GM19025 (cell line): ENCODE measurements at regions not wholly inside any gene's neighbourhood (a gene's known extent, or its start where the extent isn't known, plus 50 kb on each side); places are given as distances from the start of the nearest gene placed in this dataset.

Experiments
- ATAC-seq: cut with Tn5 transposase; IDR thresholded peaks from one replicate; pipeline ENCODE4 v1.9.1; 2021; ENCODE audit warnings: mild to moderate bottlenecking, low read depth, moderate library complexity; ENCODE audit not compliant: unreplicated experiment

DNA sequence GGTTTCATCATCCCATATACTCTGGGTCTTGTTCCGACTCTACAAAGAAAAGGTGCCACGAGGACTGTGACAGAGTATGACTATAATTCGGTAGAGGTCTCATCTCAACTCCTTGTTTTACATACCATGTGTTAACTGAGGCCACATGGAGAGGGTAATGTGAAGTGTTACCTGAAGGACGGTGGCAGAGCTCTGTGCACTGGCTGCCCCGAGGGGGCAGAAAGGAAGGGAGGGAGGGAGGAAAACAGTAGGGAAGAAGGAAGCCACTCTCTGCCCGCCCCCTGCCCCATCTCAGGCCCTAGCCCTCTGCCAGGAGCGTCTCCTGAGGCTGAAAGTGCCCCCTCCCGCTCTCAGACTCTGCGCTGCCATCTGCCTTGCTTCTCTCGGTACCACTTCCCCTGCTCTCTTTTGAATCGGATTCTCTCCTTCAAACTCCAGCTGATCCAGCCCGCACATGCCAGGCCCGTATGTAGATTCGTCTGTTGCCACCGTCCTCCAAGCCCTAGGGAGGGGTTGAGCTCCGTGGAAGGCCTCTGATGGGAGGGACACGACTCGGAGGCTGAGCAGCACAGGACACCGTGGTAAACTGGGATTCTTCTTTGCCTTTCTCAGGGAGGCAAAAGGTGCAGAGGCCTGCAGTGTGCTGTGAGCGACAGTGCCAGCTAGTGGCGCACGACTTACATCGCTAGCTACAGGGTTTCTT lies 70.5 kb upstream of the ATP10A start:
- ATAC-seq, result no peak

DNA sequence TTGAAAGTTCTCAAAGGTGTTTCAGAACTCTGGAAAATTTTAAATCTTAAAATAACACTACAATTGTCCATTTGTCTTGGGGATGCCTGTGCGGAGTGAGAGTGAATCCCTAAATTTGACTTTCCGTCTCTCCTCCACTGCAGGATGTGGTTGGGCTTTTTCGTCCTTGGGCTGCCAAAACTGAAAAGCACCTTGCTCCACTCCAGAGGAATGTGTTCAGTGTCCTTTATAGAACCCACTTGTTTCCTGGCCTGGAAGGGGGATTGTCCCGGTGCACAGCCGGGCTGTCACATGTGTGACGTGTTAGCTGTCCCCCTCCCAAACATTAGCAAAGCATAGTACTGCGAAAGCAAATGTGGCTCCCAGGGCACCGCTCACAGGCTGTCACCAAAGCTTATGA lies 69.6 kb upstream of the ATP10A start:
- ATAC-seq, result no peak

DNA sequence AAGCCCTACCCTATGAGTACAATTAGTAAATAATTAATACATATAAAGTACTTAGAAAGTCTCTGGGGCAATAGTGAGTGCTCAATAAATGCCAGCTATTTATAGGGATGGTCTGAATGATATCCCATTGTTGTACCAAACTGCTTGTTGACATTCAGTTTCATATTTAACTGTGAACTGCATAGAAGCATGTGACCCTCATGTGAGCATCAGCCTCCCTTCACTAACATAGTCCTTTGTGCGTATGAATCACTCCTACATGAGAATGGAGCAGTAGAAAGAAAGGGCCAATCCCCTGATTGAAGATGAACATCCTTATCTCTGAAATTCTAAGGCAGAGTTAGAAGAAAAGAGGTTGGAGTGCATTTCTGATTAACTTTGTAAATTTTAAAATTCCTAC lies 68.7 kb upstream of the ATP10A start:
- ATAC-seq, result no peak

DNA sequence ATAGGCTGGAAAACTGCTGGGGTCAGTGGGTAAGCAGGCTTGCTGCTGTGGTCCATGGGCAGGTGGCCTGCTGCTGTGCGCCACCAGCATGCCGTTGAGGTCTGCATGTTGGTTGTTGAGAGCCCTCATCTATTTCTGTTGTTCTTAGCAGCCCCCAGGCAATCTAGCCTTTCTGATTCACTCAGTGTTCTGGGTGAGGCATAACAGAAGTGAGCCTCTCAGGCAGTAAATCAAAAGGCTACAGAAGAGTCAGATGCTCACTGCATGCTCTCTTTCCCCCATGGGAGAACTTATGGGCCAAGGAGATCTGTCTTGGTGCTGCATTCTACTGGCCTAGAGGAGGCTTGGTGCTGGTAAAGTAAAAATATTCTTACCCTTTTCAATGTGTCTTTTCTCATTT lies 67.8 kb upstream of the ATP10A start:
- ATAC-seq, result no peak
